ENCODE measurements at regions not wholly inside any gene's neighbourhood (a gene's known extent, or its start where the extent isn't known, plus 50 kb on each side); places are given as distances from the start of the nearest gene placed in this dataset.

- TF ChIP-seq ZNF343 (CRISPR knock-in tag; IDR thresholded peaks at IDR 0.05): no peak
Measured at GRCh38 chrX:69362354-69362753, 141.8 kb upstream of the NALF2 start (continued).

GRCh38 chrX:69361311-69361845 is 142.7 kb upstream of the NALF2 start:
- H3K36me3 ChIP-seq (replicated peaks in 1 of 2; ENCODE audit: control insufficient read depth in 1 of 2, insufficient read depth in 2 of 2, low read length in 2 of 2): no peaks in the 10 kb centered on the region
- in situ Hi-C loops (cut with HindIII; ENCODE audit: extremely low pct_ligation_motif_present, low pct_unique_long_range_greater_than_20kb) (no loop called here), intact Hi-C loops (cut with micrococcal nuclease; ENCODE audit: unreplicated experiment) (no loop called here)
- CTCF ChIA-PET (ENCODE audit: low intra/inter-chr PET ratio, low total read pairs): no interaction called here
- H4K20me1 ChIP-seq (ENCODE audit: insufficient read depth, low read length): no peaks in the 10 kb centered on the region
- no peak for DNase-seq (ENCODE audit: low spot score)
- no peak overlapping the region for H2AFZ ChIP-seq (ENCODE audit: low read length)
- no peaks in the 10 kb centered on the region for H3K4me1 ChIP-seq (ENCODE audit: insufficient read depth, low read length)
- TF ChIP-seq CEBPB (IDR thresholded peaks at IDR 0.05; ENCODE audit: borderline replicate concordance, low read depth, low read length) (no peak), ZNF720 (CRISPR knock-in tag; IDR thresholded peaks at IDR 0.05) (no peak), ZNF24 (IDR thresholded peaks at IDR 0.05) (no peak), SCMH1 (CRISPR knock-in tag; IDR thresholded peaks at IDR 0.05; ENCODE audit: borderline replicate concordance) (no peak), ZC3H13 (CRISPR knock-in tag; IDR thresholded peaks at IDR 0.05) (no peak), ZNF143 (CRISPR knock-in tag; IDR thresholded peaks at IDR 0.05) (no peak), SATB2 (CRISPR knock-in tag; IDR thresholded peaks at IDR 0.05) (no peak), ONECUT2 (CRISPR knock-in tag; IDR thresholded peaks at IDR 0.05) (no peak), GTF2F1 (IDR thresholded peaks at IDR 0.05; ENCODE audit: low read length) (no peak), BRCA1 (CRISPR knock-in tag; IDR thresholded peaks at IDR 0.05) (no peak), FOXO1 (CRISPR knock-in tag; IDR thresholded peaks at IDR 0.05) (no peak), ZNF253 (CRISPR knock-in tag; IDR thresholded peaks at IDR 0.05; ENCODE audit: borderline replicate concordance) (no peak)
- H3K27ac ChIP-seq (ENCODE audit: extremely low read length, insufficient read depth, low read length): no peak overlapping the region
- no peaks in the 10 kb centered on the region for H3K9me3 ChIP-seq (ENCODE audit: low read length)
- POLR2A ChIA-PET: no interaction called here
- BruUV-seq (replicated peaks): no TSS peak
- no peaks in the 10 kb centered on the region for H3K79me2 ChIP-seq (ENCODE audit: insufficient read depth, low read length)
- H3K4me2 ChIP-seq (ENCODE audit: low read depth, low read length): no peak overlapping the region
- H3K4me3 ChIP-seq (replicated peaks in 1 of 3; ENCODE audit: insufficient read depth in 1 of 3, low read depth in 2 of 3, low read length in 3 of 3): no peak overlapping the region
- 27% methylated on average over 5 of the region's 5 CpGs for WGBS (ENCODE audit: low lambda C conversion rate)
- H3K9ac ChIP-seq (ENCODE audit: insufficient read depth, low read depth, low read length): no peak overlapping the region
- no peak for FAIRE-seq
- ATAC-seq: no peak
- H3K27me3 ChIP-seq (ENCODE audit: control insufficient read depth in 1 of 2, insufficient read depth in 2 of 2, low read length in 2 of 2): no peaks in the 10 kb centered on the region

Data from HepG2 (cell line).